HCT116 (cell line): ENCODE measurements at regions not wholly inside any gene's neighbourhood (a gene's known extent, or its start where the extent isn't known, plus 50 kb on each side); places are given as distances from the start of the nearest gene placed in this dataset.

ENCODE experiments used
- CEBPB ChIP-seq: IDR thresholded peaks from 2 replicates; pipeline ENCODE4 v1.6.1; 2012; ENCODE audit warnings: low read depth
- EZH2phosphoT487 ChIP-seq: fragments of 200-600 bp; IDR thresholded peaks from 2 replicates; pipeline ENCODE4 v1.6.1; 2018; ENCODE audit warnings: antibody characterized with exemption, borderline replicate concordance
- POLR2A ChIP-seq: IDR thresholded peaks from 2 replicates; pipeline ENCODE4 v1.7.0; 2011; ENCODE audit warnings: borderline replicate concordance; ENCODE audit not compliant: insufficient read depth, insufficient read length; ENCODE audit errors: extremely low read depth
- POLR2AphosphoS5 ChIP-seq: IDR thresholded peaks from 2 replicates; pipeline ENCODE4 v1.6.1; 2011; ENCODE audit warnings: mild to moderate bottlenecking, low read depth, low read length, moderate library complexity
- SIN3A ChIP-seq: IDR thresholded peaks from 2 replicates; pipeline ENCODE4 v1.6.1; 2012; ENCODE audit warnings: low read depth
- SP1 ChIP-seq: IDR thresholded peaks from 2 replicates; pipeline ENCODE4 v1.6.1; 2012; ENCODE audit warnings: low read depth
- TF ChIP-seq, protein P1 (sequence below), 3 experiments: fragments of 200-600 bp in 1 of 3; sonication (generic) in 1 of 3; IDR thresholded peaks in 2 of 3; conservative IDR thresholded peaks in 1 of 3; 2 replicates each; pipeline ENCODE4 v1.5.1; 2012 to 2017; ENCODE audit warnings: low read depth in 2 of 3, low read length in 2 of 3, antibody characterized with exemption in 1 of 3, borderline replicate concordance in 1 of 3, control low read depth in 1 of 3, mild to moderate bottlenecking in 1 of 3, mixed read lengths in 1 of 3, mixed run types in 1 of 3, moderate library complexity in 1 of 3; ENCODE audit not compliant: insufficient read depth in 1 of 3

DNA sequence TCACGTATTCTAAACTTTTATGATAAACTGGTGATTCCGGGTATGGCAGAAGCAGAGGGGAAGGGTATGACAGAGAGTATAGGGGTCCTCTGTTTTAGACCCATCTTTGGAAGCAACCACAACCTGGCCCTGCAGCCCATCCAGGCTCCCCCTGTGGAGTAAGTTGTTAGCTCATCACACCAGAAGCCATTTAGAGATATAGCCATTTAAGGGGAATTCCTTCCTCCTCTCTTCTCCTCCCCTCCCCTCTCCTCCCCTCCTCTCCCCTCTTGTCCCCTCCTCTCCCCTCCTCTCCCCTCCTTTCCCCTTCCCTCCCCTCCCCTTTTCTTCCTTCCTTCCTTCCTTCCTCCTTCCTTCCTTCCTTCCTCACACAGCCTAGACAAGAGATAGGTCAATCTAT lies 197.3 kb upstream of the LDB2 start:
- TF ChIP-seq SP1 (no peak), EZH2phosphoT487 (no peak), POLR2A (no peak), SIN3A (no peak), POLR2AphosphoS5 (no peak), CEBPB (no peak)
- TF ChIP-seq, protein P1, sequence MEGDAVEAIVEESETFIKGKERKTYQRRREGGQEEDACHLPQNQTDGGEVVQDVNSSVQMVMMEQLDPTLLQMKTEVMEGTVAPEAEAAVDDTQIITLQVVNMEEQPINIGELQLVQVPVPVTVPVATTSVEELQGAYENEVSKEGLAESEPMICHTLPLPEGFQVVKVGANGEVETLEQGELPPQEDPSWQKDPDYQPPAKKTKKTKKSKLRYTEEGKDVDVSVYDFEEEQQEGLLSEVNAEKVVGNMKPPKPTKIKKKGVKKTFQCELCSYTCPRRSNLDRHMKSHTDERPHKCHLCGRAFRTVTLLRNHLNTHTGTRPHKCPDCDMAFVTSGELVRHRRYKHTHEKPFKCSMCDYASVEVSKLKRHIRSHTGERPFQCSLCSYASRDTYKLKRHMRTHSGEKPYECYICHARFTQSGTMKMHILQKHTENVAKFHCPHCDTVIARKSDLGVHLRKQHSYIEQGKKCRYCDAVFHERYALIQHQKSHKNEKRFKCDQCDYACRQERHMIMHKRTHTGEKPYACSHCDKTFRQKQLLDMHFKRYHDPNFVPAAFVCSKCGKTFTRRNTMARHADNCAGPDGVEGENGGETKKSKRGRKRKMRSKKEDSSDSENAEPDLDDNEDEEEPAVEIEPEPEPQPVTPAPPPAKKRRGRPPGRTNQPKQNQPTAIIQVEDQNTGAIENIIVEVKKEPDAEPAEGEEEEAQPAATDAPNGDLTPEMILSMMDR (IDR thresholded peaks at IDR 0.05 in 2 of 3, conservative IDR thresholded peaks at IDR 0.05 in 1 of 3; ENCODE audit: borderline replicate concordance in 1 of 3, insufficient read depth in 1 of 3, low read depth in 2 of 3, low read length in 2 of 3) = no peak
